Keratinocyte (primary cell): ENCODE measurements at regions not wholly inside any gene's neighbourhood (a gene's known extent, or its start where the extent isn't known, plus 50 kb on each side); places are given as distances from the start of the nearest gene placed in this dataset.

ENCODE experiments used
- DNase-seq: peaks from one replicate; pipeline ENCODE4 v3.0.0-alpha.2; 2011; ENCODE audit warnings: low read depth, missing footprints, low spot score
- FAIRE-seq: peaks from 2 replicates; lab custom pipeline; 2011; peaks lifted over from hg19 to GRCh38; lab: Jason Lieb, UNC
- H2AFZ ChIP-seq: 2 replicates; pipeline ENCODE4 v1.6.0; 2012; ENCODE audit warnings: low read length, control low read depth, inconsistent platforms; ENCODE audit not compliant: control insufficient read depth
- H3K27ac ChIP-seq: 2 replicates; pipeline ENCODE4 v1.5.1; 2011; ENCODE audit warnings: low read length; ENCODE audit not compliant: control insufficient read depth, insufficient read depth
- H3K27me3 ChIP-seq: 3 replicates; pipeline ENCODE4 v1.6.0; 2011; ENCODE audit warnings: low read length; ENCODE audit not compliant: control insufficient read depth, insufficient read depth; ENCODE audit errors: extremely low read depth
- H3K36me3 ChIP-seq, 2 experiments: 2 replicates in 1 of 2; 3 replicates in 1 of 2; pipeline ENCODE4 v1.5.1; 2011; ENCODE audit warnings: low read length in 2 of 2, mild to moderate bottlenecking in 1 of 2; ENCODE audit not compliant: control insufficient read depth in 2 of 2, insufficient read depth in 2 of 2; ENCODE audit errors: extremely low read depth in 1 of 2
- H3K4me1 ChIP-seq: 3 replicates; pipeline ENCODE4 v1.5.1; 2011; ENCODE audit warnings: low read length; ENCODE audit not compliant: control insufficient read depth, insufficient read depth; ENCODE audit errors: extremely low read depth
- H3K4me2 ChIP-seq: 3 replicates; pipeline ENCODE4 v1.6.0; 2011; ENCODE audit warnings: low read depth, low read length; ENCODE audit not compliant: control insufficient read depth, insufficient read depth; ENCODE audit errors: extremely low read depth
- H3K4me3 ChIP-seq, 3 experiments: fragments of 200-600 bp in 1 of 3; sonication (generic) in 1 of 3; 2 replicates in 2 of 3; 3 replicates in 1 of 3; pipeline ENCODE4 v1.5.1; 2011 to 2016; ENCODE audit warnings: low read length in 3 of 3, mild to moderate bottlenecking in 3 of 3, control low read depth in 2 of 3, inconsistent platforms in 1 of 3, low read depth in 1 of 3, mixed read lengths in 1 of 3, mixed run types in 1 of 3, moderate library complexity in 1 of 3; ENCODE audit not compliant: control insufficient read depth in 2 of 3, insufficient read depth in 2 of 3; ENCODE audit errors: extremely low read depth in 1 of 3
- H3K79me2 ChIP-seq: 2 replicates; pipeline ENCODE4 v1.6.0; 2012; ENCODE audit warnings: low read length; ENCODE audit not compliant: control insufficient read depth, insufficient read depth
- H3K9ac ChIP-seq: 3 replicates; pipeline ENCODE4 v1.6.0; 2011; ENCODE audit warnings: low read length; ENCODE audit not compliant: control insufficient read depth, insufficient read depth; ENCODE audit errors: extremely low read depth
- H3K9me1 ChIP-seq: 3 replicates; pipeline ENCODE4 v1.6.0; 2011; ENCODE audit warnings: low read length; ENCODE audit not compliant: control insufficient read depth, insufficient read depth; ENCODE audit errors: extremely low read depth
- H3K9me3 ChIP-seq: 2 replicates; pipeline ENCODE4 v1.5.1; 2012; ENCODE audit warnings: low read depth, low read length; ENCODE audit not compliant: control insufficient read depth
- H4K20me1 ChIP-seq: 3 replicates; pipeline ENCODE4 v1.6.0; 2011; ENCODE audit warnings: low read length; ENCODE audit not compliant: control insufficient read depth, insufficient read depth; ENCODE audit errors: extremely low read depth
- CTCF ChIP-seq, 3 experiments: IDR thresholded peaks in 1 of 3; conservative IDR thresholded peaks in 1 of 3; optimal IDR thresholded peaks in 1 of 3; 2 replicates in 2 of 3; 3 replicates in 1 of 3; pipeline versions ENCODE3 to v1.5.1; 2011; ENCODE audit warnings: low read length in 3 of 3, mild to moderate bottlenecking in 3 of 3, moderate library complexity in 2 of 3, control low read depth in 1 of 3, inconsistent platforms in 1 of 3; ENCODE audit not compliant: insufficient read depth in 2 of 3; ENCODE audit errors: extremely low read depth in 1 of 3
- EZH2 ChIP-seq: IDR thresholded peaks from one replicate; pipeline ENCODE4 v1.6.1; 2012; ENCODE audit warnings: inconsistent platforms, mild to moderate bottlenecking, low read length, moderate library complexity
- dilution Hi-C: fragments of 300-500 bp; cut with MboI; formaldehyde crosslinking; loops from one replicate; pipeline ENCODE4 v1.7.0; 2020; ENCODE audit warnings: low sequenced_read_pairs; ENCODE audit not compliant: extremely low pct_ligation_motif_present

GRCh38 chr20:61056627-61057442, 195.2 kb upstream of the CDH4 start:
- no peaks in the 10 kb centered on the region for H4K20me1 ChIP-seq
- dilution Hi-C loops, result no loop called here
- H2AFZ ChIP-seq, result no peak overlapping the region
- H3K9me3 ChIP-seq, result no peaks in the 10 kb centered on the region
- H3K36me3 ChIP-seq, result no peaks in the 10 kb centered on the region
- no peaks in the 10 kb centered on the region for H3K9me1 ChIP-seq
- H3K27me3 ChIP-seq, result peaks cover 27% of the 10 kb centered on the region
- no peak overlapping the region for H3K27ac ChIP-seq
- H3K9ac ChIP-seq, result no peak overlapping the region
- no peak for TF ChIP-seq CTCF (optimal IDR thresholded peaks at IDR 0.05 in 1 of 3, IDR thresholded peaks at IDR 0.05 in 1 of 3, conservative IDR thresholded peaks at IDR 0.05 in 1 of 3; ENCODE audit: extremely low read depth in 1 of 3, insufficient read depth in 2 of 3, low read length in 3 of 3)
- no peak for TF ChIP-seq EZH2
- no peak overlapping the region for H3K4me3 ChIP-seq
- H3K79me2 ChIP-seq, result no peaks in the 10 kb centered on the region
- FAIRE-seq, result no peak
- no peak for DNase-seq
- no peak overlapping the region for H3K4me2 ChIP-seq
- H3K4me1 ChIP-seq, result no peaks in the 10 kb centered on the region

GRCh38 chr20:61057443-61058121, 194.5 kb upstream of the CDH4 start:
- Histone ChIP-seq H3K79me2 (no peaks in the 10 kb centered on the region), H3K36me3 (no peaks in the 10 kb centered on the region), H3K9me3 (no peaks in the 10 kb centered on the region), H3K27ac (no peak overlapping the region), H3K9ac (no peak overlapping the region), H4K20me1 (no peaks in the 10 kb centered on the region), H3K4me3 (no peak overlapping the region), H3K27me3 (peaks cover 22% of the 10 kb centered on the region), H3K9me1 (no peaks in the 10 kb centered on the region), H3K4me2 (no peak overlapping the region), H2AFZ (no peak overlapping the region), H3K4me1 (no peaks in the 10 kb centered on the region)
- dilution Hi-C loops, result no loop called here
- TF ChIP-seq CTCF (optimal IDR thresholded peaks at IDR 0.05 in 1 of 3, IDR thresholded peaks at IDR 0.05 in 1 of 3, conservative IDR thresholded peaks at IDR 0.05 in 1 of 3; ENCODE audit: extremely low read depth in 1 of 3, insufficient read depth in 2 of 3, low read length in 3 of 3) (no peak), EZH2 (no peak)
- FAIRE-seq (no peak), DNase-seq (no peak)
